ENCODE measurements at regions not wholly inside any gene's neighbourhood (a gene's known extent, or its start where the extent isn't known, plus 50 kb on each side); places are given as distances from the start of the nearest gene placed in this dataset.

GRCh38 chr3:127413871-127414270 is 126.0 kb upstream of the PRR20G start:
- ChIA-PET CTCF (no interaction called here), POLR2A (no interaction called here)
- Histone ChIP-seq H3K27ac (ENCODE audit: low read length in 2 of 2) (no peak overlapping the region), H4K20me1 (ENCODE audit: control insufficient read depth, insufficient read depth, low read length, poor library complexity, severe bottlenecking) (no peaks in the 10 kb centered on the region), H3K9ac (ENCODE audit: low read length) (no peak overlapping the region), H3K4me3 (ENCODE audit: control extremely low read depth in 1 of 5, extremely low read depth in 1 of 5, insufficient read depth in 1 of 5, low read depth in 2 of 5, low read length in 4 of 5) (no peak overlapping the region), H3K9me3 (ENCODE audit: control extremely low read depth in 1 of 3, control insufficient read depth in 2 of 3, insufficient read depth in 1 of 3, low read length in 2 of 3) (no peaks in the 10 kb centered on the region), H3K36me3 (replicated peaks in 1 of 2; ENCODE audit: control extremely low read depth in 1 of 2, control insufficient read depth in 1 of 2, extremely low read depth in 1 of 2, insufficient read depth in 2 of 2, low read length in 1 of 2) (no peaks in the 10 kb centered on the region), H3K4me1 (ENCODE audit: control insufficient read depth in 2 of 2, insufficient read depth in 2 of 2, low read length in 2 of 2) (no peaks in the 10 kb centered on the region), H3K4me2 (replicated peaks; ENCODE audit: low read depth, low read length, poor library complexity, severe bottlenecking) (no peak overlapping the region), H2AFZ (ENCODE audit: insufficient read depth, low read depth, low read length, poor library complexity, severe bottlenecking) (no peak overlapping the region), H3K27me3 (replicated peaks in 1 of 4; ENCODE audit: control extremely low read depth in 1 of 4, control insufficient read depth in 3 of 4, insufficient read depth in 4 of 4, low read length in 3 of 4) (peaks cover 0 to 12% (median 2%) of the 10 kb centered on the region in 4 experiments), H3K79me2 (ENCODE audit: control insufficient read depth, insufficient read depth, low read length) (no peaks in the 10 kb centered on the region)
- Mint-ChIP-seq H3K9me3 (ENCODE audit: insufficient read depth) (no peaks in the 10 kb centered on the region), H3K27ac (no peak overlapping the region), H3K27me3 (peaks cover 42% of the 10 kb centered on the region), H3K4me3 (no peak overlapping the region), H3K4me1 (no peaks in the 10 kb centered on the region)
- intact Hi-C loops (cut with micrococcal nuclease), result no loop called here
- ATAC-seq (ENCODE audit: low read depth) (no peak), DNase-seq (no peak)
- WGBS (ENCODE audit: insufficient coverage), result 79% methylated on average over 2 of the region's 2 CpGs
- TF ChIP-seq, protein P1, sequence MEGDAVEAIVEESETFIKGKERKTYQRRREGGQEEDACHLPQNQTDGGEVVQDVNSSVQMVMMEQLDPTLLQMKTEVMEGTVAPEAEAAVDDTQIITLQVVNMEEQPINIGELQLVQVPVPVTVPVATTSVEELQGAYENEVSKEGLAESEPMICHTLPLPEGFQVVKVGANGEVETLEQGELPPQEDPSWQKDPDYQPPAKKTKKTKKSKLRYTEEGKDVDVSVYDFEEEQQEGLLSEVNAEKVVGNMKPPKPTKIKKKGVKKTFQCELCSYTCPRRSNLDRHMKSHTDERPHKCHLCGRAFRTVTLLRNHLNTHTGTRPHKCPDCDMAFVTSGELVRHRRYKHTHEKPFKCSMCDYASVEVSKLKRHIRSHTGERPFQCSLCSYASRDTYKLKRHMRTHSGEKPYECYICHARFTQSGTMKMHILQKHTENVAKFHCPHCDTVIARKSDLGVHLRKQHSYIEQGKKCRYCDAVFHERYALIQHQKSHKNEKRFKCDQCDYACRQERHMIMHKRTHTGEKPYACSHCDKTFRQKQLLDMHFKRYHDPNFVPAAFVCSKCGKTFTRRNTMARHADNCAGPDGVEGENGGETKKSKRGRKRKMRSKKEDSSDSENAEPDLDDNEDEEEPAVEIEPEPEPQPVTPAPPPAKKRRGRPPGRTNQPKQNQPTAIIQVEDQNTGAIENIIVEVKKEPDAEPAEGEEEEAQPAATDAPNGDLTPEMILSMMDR (IDR thresholded peaks at IDR 0.05), result no peak
- TF ChIP-seq EZH2 (IDR thresholded peaks at IDR 0.05; ENCODE audit: borderline replicate concordance, insufficient read depth, low read depth, low read length, poor library complexity, severe bottlenecking), result no peak

DNA sequence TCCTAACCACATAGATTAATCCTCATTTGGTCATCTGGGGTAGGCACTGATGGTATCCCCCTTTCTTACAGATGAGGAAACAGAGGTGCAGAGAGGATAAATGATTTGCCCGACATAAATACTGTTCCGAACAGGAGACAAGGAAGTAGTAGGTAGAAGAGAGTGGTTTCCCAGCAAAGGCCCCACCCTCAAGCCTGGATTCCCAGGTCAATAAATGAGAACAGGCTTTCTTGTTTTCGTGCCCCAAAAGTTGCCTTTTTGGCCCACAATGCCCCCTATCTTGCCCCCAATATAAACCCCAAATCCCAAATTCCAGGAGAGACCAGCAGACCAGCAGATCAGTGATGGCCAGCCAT is 125.5 kb upstream of the PRR20G start:
- H3K4me1 Mint-ChIP-seq, result no peaks in the 10 kb centered on the region
- Histone ChIP-seq H3K9ac (ENCODE audit: low read length) (no peak overlapping the region), H3K79me2 (ENCODE audit: control insufficient read depth, insufficient read depth, low read length) (no peaks in the 10 kb centered on the region), H3K36me3 (replicated peaks in 1 of 2; ENCODE audit: control extremely low read depth in 1 of 2, control insufficient read depth in 1 of 2, extremely low read depth in 1 of 2, insufficient read depth in 2 of 2, low read length in 1 of 2) (no peaks in the 10 kb centered on the region), H3K4me2 (replicated peaks; ENCODE audit: low read depth, low read length, poor library complexity, severe bottlenecking) (no peak overlapping the region), H3K4me3 (ENCODE audit: control extremely low read depth in 1 of 5, extremely low read depth in 1 of 5, insufficient read depth in 1 of 5, low read depth in 2 of 5, low read length in 4 of 5) (no peak overlapping the region), H3K27me3 (replicated peaks in 1 of 4; ENCODE audit: control extremely low read depth in 1 of 4, control insufficient read depth in 3 of 4, insufficient read depth in 4 of 4, low read length in 3 of 4) (peaks cover 0 to 12% (median 2%) of the 10 kb centered on the region in 4 experiments), H3K9me3 (ENCODE audit: control extremely low read depth in 1 of 3, control insufficient read depth in 2 of 3, insufficient read depth in 1 of 3, low read length in 2 of 3) (no peaks in the 10 kb centered on the region), H2AFZ (ENCODE audit: insufficient read depth, low read depth, low read length, poor library complexity, severe bottlenecking) (no peak overlapping the region), H4K20me1 (ENCODE audit: control insufficient read depth, insufficient read depth, low read length, poor library complexity, severe bottlenecking) (no peaks in the 10 kb centered on the region), H3K27ac (ENCODE audit: low read length in 2 of 2) (no peak overlapping the region), H3K4me1 (ENCODE audit: control insufficient read depth in 2 of 2, insufficient read depth in 2 of 2, low read length in 2 of 2) (no peaks in the 10 kb centered on the region)
- H3K9me3 Mint-ChIP-seq (ENCODE audit: insufficient read depth), result no peaks in the 10 kb centered on the region
- peaks cover 42% of the 10 kb centered on the region for H3K27me3 Mint-ChIP-seq
- no peak overlapping the region for H3K4me3 Mint-ChIP-seq
- H3K27ac Mint-ChIP-seq, result no peak overlapping the region
- ChIA-PET CTCF (no interaction called here), POLR2A (no interaction called here)
- no peak for TF ChIP-seq EZH2 (IDR thresholded peaks at IDR 0.05; ENCODE audit: borderline replicate concordance, insufficient read depth, low read depth, low read length, poor library complexity, severe bottlenecking)
- TF ChIP-seq, protein P1 (IDR thresholded peaks at IDR 0.05), result no peak
- 64% methylated on average over 1 of the region's 3 CpGs for WGBS (ENCODE audit: insufficient coverage)
- intact Hi-C loops (cut with micrococcal nuclease), result no loop called here
- DNase-seq, result no peak
- no peak for ATAC-seq (ENCODE audit: low read depth)
